ENCODE measurements at regions not wholly inside any gene's neighbourhood (a gene's known extent, or its start where the extent isn't known, plus 50 kb on each side); places are given as distances from the start of the nearest gene placed in this dataset.
A peak's percentile ranks its signal among the peaks of the same experiment; 100 is the strongest.

- no peak for DNase-seq
- intact Hi-C loops (cut with DNase I; ENCODE audit: low total_unique reads) = no loop called here
- H3K4me3 ChIP-seq = no peak overlapping the region
- H3K27ac ChIP-seq = no peak overlapping the region
- no peak for TF ChIP-seq CTCF (IDR thresholded peaks at IDR 0.05)
- no peaks in the 10 kb centered on the region for H3K9me3 ChIP-seq
- H3K36me3 ChIP-seq = no peaks in the 10 kb centered on the region
- no peaks in the 10 kb centered on the region for H3K27me3 ChIP-seq
- H3K4me1 ChIP-seq = no peaks in the 10 kb centered on the region
Measured at GRCh38 chr2:57899898-57900297, 146.7 kb upstream of the VRK2 start.

GRCh38 chr2:57902578-57902977 lies 144.0 kb upstream of the VRK2 start:
- no peaks in the 10 kb centered on the region for H3K27me3 ChIP-seq
- TF ChIP-seq CTCF (IDR thresholded peaks at IDR 0.05) = no peak
- H3K9me3 ChIP-seq = no peaks in the 10 kb centered on the region
- DNase-seq = no peak
- H3K4me1 ChIP-seq = no peaks in the 10 kb centered on the region
- no peaks in the 10 kb centered on the region for H3K36me3 ChIP-seq
- intact Hi-C loops (cut with DNase I; ENCODE audit: low total_unique reads) = no loop called here
- no peak overlapping the region for H3K4me3 ChIP-seq
- no peak overlapping the region for H3K27ac ChIP-seq

GRCh38 chr2:57906152-57906732 lies 140.4 kb upstream of the VRK2 start:
- intact Hi-C loops (cut with DNase I; ENCODE audit: low total_unique reads) = no loop called here
- Histone ChIP-seq H3K4me3 (no peak overlapping the region), H3K9me3 (no peaks in the 10 kb centered on the region), H3K4me1 (no peaks in the 10 kb centered on the region), H3K36me3 (no peaks in the 10 kb centered on the region), H3K27ac (no peak overlapping the region), H3K27me3 (no peaks in the 10 kb centered on the region)
- TF ChIP-seq CTCF (IDR thresholded peaks at IDR 0.05) = peak; percentile 61 to 63
- DNase-seq = no peak

- H3K4me3 ChIP-seq = no peak overlapping the region
- TF ChIP-seq CTCF (IDR thresholded peaks at IDR 0.05) = no peak
- DNase-seq = no peak
- H3K27ac ChIP-seq = no peak overlapping the region
- intact Hi-C loops (cut with DNase I; ENCODE audit: low total_unique reads) = no loop called here
- no peaks in the 10 kb centered on the region for H3K4me1 ChIP-seq
- no peaks in the 10 kb centered on the region for H3K36me3 ChIP-seq
- no peaks in the 10 kb centered on the region for H3K9me3 ChIP-seq
- no peaks in the 10 kb centered on the region for H3K27me3 ChIP-seq
Measured at GRCh38 chr2:57907411-57907810, 139.2 kb upstream of the VRK2 start.

GRCh38 chr2:57908736-57909161 lies 137.9 kb upstream of the VRK2 start:
- H3K36me3 ChIP-seq = no peaks in the 10 kb centered on the region
- no peak overlapping the region for H3K27ac ChIP-seq
- no peaks in the 10 kb centered on the region for H3K4me1 ChIP-seq
- no peak for TF ChIP-seq CTCF (IDR thresholded peaks at IDR 0.05)
- H3K27me3 ChIP-seq = no peaks in the 10 kb centered on the region
- DNase-seq = no peak
- no peak overlapping the region for H3K4me3 ChIP-seq
- no peaks in the 10 kb centered on the region for H3K9me3 ChIP-seq
- intact Hi-C loops (cut with DNase I; ENCODE audit: low total_unique reads) = no loop called here

GRCh38 chr2:57918126-57918525 lies 128.5 kb upstream of the VRK2 start:
- H3K27ac ChIP-seq = no peak overlapping the region
- intact Hi-C loops (cut with DNase I; ENCODE audit: low total_unique reads) = no loop called here
- H3K36me3 ChIP-seq = no peaks in the 10 kb centered on the region
- no peak for DNase-seq
- H3K4me1 ChIP-seq = no peaks in the 10 kb centered on the region
- no peak for TF ChIP-seq CTCF (IDR thresholded peaks at IDR 0.05)
- H3K4me3 ChIP-seq = no peak overlapping the region
- H3K27me3 ChIP-seq = no peaks in the 10 kb centered on the region
- H3K9me3 ChIP-seq = no peaks in the 10 kb centered on the region

All from tibial artery (tissue), 4 donors.